Caco-2 (cell line): ENCODE measurements at regions not wholly inside any gene's neighbourhood (a gene's known extent, or its start where the extent isn't known, plus 50 kb on each side); places are given as distances from the start of the nearest gene placed in this dataset.

Experiments
- BruUV-seq: library from RNA; stranded (reverse); fragments of 400-500 nt; replicated peaks from 2 replicates; lab custom pipeline; 2021; lab: Mats Ljungman, UMichigan
- CTCF ChIA-PET: fragments of 300-600 bp; sonication (Branson Sonifier 250); formaldehyde crosslinking; loops from one replicate; lab custom pipeline; 2022; ENCODE audit warnings: antibody characterized with exemption; lab: Charles Lee
- POLR2A ChIA-PET: fragments of 300-600 bp; sonication (Branson Sonifier 250); formaldehyde crosslinking; loops from one replicate; lab custom pipeline; 2022; ENCODE audit warnings: antibody characterized with exemption; lab: Charles Lee
- DNase-seq, 2 experiments: peaks; one replicate each; pipeline versions ENCODE4 v3.0.0 to v3.0.0-alpha.2; 2020 to 2022
- H3K27me3 ChIP-seq: replicated peaks from 2 replicates; pipeline ENCODE4 v1.6.0; 2011; ENCODE audit warnings: low read length; ENCODE audit not compliant: control insufficient read depth, insufficient read depth
- H3K36me3 ChIP-seq: 2 replicates; pipeline ENCODE4 v1.5.1; 2011; ENCODE audit warnings: low read length; ENCODE audit not compliant: control insufficient read depth, insufficient read depth
- H3K4me1 ChIP-seq: fragments of 250-450 bp; sonication (Bioruptor Pico); 2 replicates; pipeline ENCODE4 v1.5.1; 2020; ENCODE audit warnings: mild to moderate bottlenecking
- H3K4me3 ChIP-seq: 2 replicates; pipeline ENCODE4 v1.5.1; 2011; ENCODE audit warnings: low read depth, mild to moderate bottlenecking, control low read depth, low read length
- H3K9me3 ChIP-seq: fragments of 250-450 bp; sonication (Bioruptor Pico); 2 replicates; pipeline ENCODE4 v1.5.1; 2020; ENCODE audit warnings: mild to moderate bottlenecking, moderate library complexity
- H3K27ac Mint-ChIP-seq: one replicate; pipeline ENCODE4 v1.8.0; 2022; ENCODE audit warnings: mixed read lengths; ENCODE audit not compliant: unreplicated experiment
- H3K27me3 Mint-ChIP-seq: one replicate; pipeline ENCODE4 v1.8.0; 2022; ENCODE audit warnings: mixed read lengths; ENCODE audit not compliant: insufficient read depth, unreplicated experiment
- H3K36me3 Mint-ChIP-seq: one replicate; pipeline ENCODE4 v1.8.0; 2022; ENCODE audit warnings: mild to moderate bottlenecking, mixed read lengths; ENCODE audit not compliant: insufficient read depth, unreplicated experiment
- H3K4me1 Mint-ChIP-seq: one replicate; pipeline ENCODE4 v1.8.0; 2022; ENCODE audit warnings: low read depth, mixed read lengths; ENCODE audit not compliant: unreplicated experiment
- H3K4me3 Mint-ChIP-seq: one replicate; pipeline ENCODE4 v1.8.0; 2022; ENCODE audit warnings: mild to moderate bottlenecking, moderate library complexity, mixed read lengths; ENCODE audit not compliant: unreplicated experiment
- H3K9me3 Mint-ChIP-seq: one replicate; pipeline ENCODE4 v1.8.0; 2022; ENCODE audit warnings: mixed read lengths; ENCODE audit not compliant: unreplicated experiment
- intact Hi-C: fragments of 100-400 bp; cut with micrococcal nuclease; formaldehyde crosslinking; loops from one replicate; pipeline ENCODE4 v1.10.0; 2022; ENCODE audit not compliant: unreplicated experiment
- TF ChIP-seq, protein P1 (sequence below), 2 experiments: fragments of 200-600 bp in 1 of 2; IDR thresholded peaks; 1 replicate in 1 of 2; 2 replicates in 1 of 2; pipeline versions ENCODE4 v1.5.1 to v1.8.0; 2011 to 2022; ENCODE audit warnings: antibody characterized with exemption in 1 of 2, control low read depth in 1 of 2, inconsistent platforms in 1 of 2, low read depth in 1 of 2, low read length in 1 of 2, mild to moderate bottlenecking in 1 of 2, moderate library complexity in 1 of 2; ENCODE audit not compliant: insufficient read depth in 1 of 2, severe bottlenecking in 1 of 2, unreplicated experiment in 1 of 2

DNA sequence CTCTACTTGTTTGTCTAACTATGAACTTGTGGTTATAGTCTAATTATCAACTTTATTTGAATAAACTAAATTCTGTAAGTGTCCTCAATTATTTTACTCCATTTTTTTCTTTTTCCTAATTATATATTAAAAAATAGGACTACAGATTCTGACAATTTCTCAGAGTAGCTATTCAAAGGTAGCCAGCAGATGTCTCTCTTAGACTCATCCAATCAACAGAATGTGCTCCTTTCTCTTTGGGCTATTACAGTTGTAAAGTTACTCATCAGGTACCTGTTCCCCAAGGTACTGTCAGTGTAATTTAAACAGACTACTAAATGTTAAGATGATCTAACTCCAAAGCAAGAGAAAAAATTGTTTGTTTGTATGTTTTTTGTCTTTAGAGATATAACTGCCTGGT, 248.6 kb downstream of the PCDH18 start:
- H3K36me3 ChIP-seq: no peaks in the 10 kb centered on the region
- Mint-ChIP-seq H3K4me3 (no peak overlapping the region), H3K27me3 (peaks cover 6% of the 10 kb centered on the region), H3K36me3 (no peaks in the 10 kb centered on the region), H3K4me1 (no peaks in the 10 kb centered on the region), H3K27ac (no peak overlapping the region), H3K9me3 (no peaks in the 10 kb centered on the region)
- no peak overlapping the region for H3K4me3 ChIP-seq
- intact Hi-C loops: no loop called here
- TF ChIP-seq, protein P1, sequence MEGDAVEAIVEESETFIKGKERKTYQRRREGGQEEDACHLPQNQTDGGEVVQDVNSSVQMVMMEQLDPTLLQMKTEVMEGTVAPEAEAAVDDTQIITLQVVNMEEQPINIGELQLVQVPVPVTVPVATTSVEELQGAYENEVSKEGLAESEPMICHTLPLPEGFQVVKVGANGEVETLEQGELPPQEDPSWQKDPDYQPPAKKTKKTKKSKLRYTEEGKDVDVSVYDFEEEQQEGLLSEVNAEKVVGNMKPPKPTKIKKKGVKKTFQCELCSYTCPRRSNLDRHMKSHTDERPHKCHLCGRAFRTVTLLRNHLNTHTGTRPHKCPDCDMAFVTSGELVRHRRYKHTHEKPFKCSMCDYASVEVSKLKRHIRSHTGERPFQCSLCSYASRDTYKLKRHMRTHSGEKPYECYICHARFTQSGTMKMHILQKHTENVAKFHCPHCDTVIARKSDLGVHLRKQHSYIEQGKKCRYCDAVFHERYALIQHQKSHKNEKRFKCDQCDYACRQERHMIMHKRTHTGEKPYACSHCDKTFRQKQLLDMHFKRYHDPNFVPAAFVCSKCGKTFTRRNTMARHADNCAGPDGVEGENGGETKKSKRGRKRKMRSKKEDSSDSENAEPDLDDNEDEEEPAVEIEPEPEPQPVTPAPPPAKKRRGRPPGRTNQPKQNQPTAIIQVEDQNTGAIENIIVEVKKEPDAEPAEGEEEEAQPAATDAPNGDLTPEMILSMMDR (IDR thresholded peaks at IDR 0.05; ENCODE audit: insufficient read depth in 1 of 2, low read depth in 1 of 2, low read length in 1 of 2, severe bottlenecking in 1 of 2, unreplicated experiment in 1 of 2): no peak
- no TSS peak for BruUV-seq
- DNase-seq: no peak
- no peaks in the 10 kb centered on the region for H3K9me3 ChIP-seq
- no peaks in the 10 kb centered on the region for H3K4me1 ChIP-seq
- POLR2A ChIA-PET: no interaction called here
- CTCF ChIA-PET: interaction anchor here (0.6 kb wide), 1 partner anchor 336 kb away, joined by 3 read pairs; no protein-coding TSS in a partner anchor
- H3K27me3 ChIP-seq: no peaks in the 10 kb centered on the region

DNA sequence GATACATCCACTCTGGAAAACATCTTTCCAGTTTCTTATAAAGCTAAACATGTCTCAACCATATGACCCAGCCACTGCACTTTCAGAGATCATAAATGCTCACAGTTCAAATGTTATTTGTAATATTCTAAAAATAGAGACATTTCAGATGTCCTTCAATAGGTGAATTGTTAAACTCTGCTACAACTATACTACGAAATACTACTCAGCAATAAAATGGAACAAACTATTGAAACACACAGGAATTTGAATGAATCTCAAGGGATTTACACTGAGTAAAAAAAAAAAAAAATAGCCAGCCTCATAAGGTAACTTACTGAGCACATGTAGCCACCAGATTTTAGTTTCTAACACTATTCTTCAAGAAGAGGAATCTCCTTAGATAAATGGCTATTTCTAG, 253.9 kb downstream of the PCDH18 start:
- intact Hi-C loops: no loop called here
- Histone ChIP-seq H3K4me1 (no peaks in the 10 kb centered on the region), H3K27me3 (no peaks in the 10 kb centered on the region), H3K4me3 (no peak overlapping the region), H3K9me3 (no peaks in the 10 kb centered on the region), H3K36me3 (no peaks in the 10 kb centered on the region)
- Mint-ChIP-seq H3K27me3 (no peaks in the 10 kb centered on the region), H3K27ac (no peak overlapping the region), H3K36me3 (no peaks in the 10 kb centered on the region), H3K4me3 (no peak overlapping the region), H3K9me3 (no peaks in the 10 kb centered on the region), H3K4me1 (no peaks in the 10 kb centered on the region)
- TF ChIP-seq, protein P1 (IDR thresholded peaks at IDR 0.05; ENCODE audit: insufficient read depth in 1 of 2, low read depth in 1 of 2, low read length in 1 of 2, severe bottlenecking in 1 of 2, unreplicated experiment in 1 of 2): no peak
- DNase-seq: no peak
- CTCF ChIA-PET: no interaction called here
- BruUV-seq: no TSS peak
- POLR2A ChIA-PET: no interaction called here

GRCh38 chr4:137274404-137274803, 257.9 kb downstream of the PCDH18 start:
- intact Hi-C loops: no loop called here
- no peak overlapping the region for H3K27ac Mint-ChIP-seq
- H3K9me3 Mint-ChIP-seq: no peaks in the 10 kb centered on the region
- Histone ChIP-seq H3K9me3 (no peaks in the 10 kb centered on the region), H3K4me1 (no peaks in the 10 kb centered on the region), H3K4me3 (no peak overlapping the region), H3K27me3 (no peaks in the 10 kb centered on the region), H3K36me3 (no peaks in the 10 kb centered on the region)
- no peaks in the 10 kb centered on the region for H3K4me1 Mint-ChIP-seq
- no peak overlapping the region for H3K4me3 Mint-ChIP-seq
- no peaks in the 10 kb centered on the region for H3K27me3 Mint-ChIP-seq
- ChIA-PET CTCF (no interaction called here), POLR2A (no interaction called here)
- no TSS peak for BruUV-seq
- no peak for DNase-seq
- H3K36me3 Mint-ChIP-seq: no peaks in the 10 kb centered on the region
- TF ChIP-seq, protein P1 (IDR thresholded peaks at IDR 0.05; ENCODE audit: insufficient read depth in 1 of 2, low read depth in 1 of 2, low read length in 1 of 2, severe bottlenecking in 1 of 2, unreplicated experiment in 1 of 2): no peak
